ENCODE measurements at regions not wholly inside any gene's neighbourhood (a gene's known extent, or its start where the extent isn't known, plus 50 kb on each side); places are given as distances from the start of the nearest gene placed in this dataset.
A peak's percentile ranks its signal among the peaks of the same experiment; 100 is the strongest.

DNA sequence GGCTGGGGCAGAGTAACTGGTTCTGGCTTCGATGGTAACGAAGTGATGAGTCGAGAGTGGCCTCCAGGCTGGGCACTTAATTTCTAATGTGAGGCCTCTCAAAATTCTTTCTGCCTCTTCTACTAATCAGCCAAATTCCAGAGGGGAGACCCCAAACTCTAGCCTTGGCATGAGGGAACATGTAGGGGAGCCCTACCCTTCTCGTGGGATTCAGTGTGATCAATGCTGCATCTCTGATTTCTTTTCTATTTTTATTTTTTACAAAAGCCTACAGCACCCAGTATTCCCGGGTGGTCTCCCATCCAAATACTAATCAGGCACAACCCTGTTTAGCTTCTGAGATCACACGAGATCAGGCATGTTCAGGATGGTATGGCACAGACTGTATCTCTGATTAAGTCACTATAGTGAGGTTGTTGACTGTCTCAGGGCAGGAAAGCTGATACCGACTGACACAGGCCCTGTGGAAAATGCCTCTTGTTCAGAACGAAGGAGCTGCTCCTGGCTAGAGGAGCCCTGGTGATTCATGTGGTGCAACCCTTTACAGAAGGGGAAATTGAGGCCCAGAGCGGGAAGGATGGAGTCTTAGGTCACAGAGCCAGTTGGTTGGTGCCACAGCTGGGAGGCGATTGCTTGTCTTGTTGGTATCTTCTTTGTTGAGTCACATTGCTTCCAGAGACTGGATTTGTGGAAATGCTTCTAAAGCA is 126.3 kb upstream of the HS6ST1 start:
- intact Hi-C loops (cut with DNase I): loop anchor here (5.0 kb wide), 1 partner anchor 63 kb away; no protein-coding TSS in a partner anchor
- DNase-seq (ENCODE audit: low spot score): peak; percentile 26

DNA sequence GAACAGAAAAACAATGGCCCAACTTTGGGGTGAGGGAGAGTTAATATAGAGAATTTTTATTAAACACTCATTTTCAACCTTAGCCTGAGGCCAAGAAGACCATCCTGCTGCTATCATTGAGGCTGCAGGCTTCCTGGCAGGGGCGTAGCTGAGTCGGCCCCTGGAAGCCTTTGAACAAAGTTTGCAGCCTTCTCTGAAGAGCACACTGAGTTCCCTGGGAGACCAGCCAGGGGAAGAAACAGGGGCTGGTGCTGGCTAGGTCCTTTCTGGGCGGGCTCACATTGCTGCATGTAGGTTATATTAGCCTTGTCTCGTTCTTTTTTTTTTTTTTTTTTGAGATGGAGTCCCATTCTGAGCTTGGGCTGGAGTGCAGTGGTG is 126.8 kb upstream of the HS6ST1 start:
- intact Hi-C loops (cut with DNase I): no loop called here
- peak; percentile 41 for DNase-seq (ENCODE audit: low spot score)

DNA sequence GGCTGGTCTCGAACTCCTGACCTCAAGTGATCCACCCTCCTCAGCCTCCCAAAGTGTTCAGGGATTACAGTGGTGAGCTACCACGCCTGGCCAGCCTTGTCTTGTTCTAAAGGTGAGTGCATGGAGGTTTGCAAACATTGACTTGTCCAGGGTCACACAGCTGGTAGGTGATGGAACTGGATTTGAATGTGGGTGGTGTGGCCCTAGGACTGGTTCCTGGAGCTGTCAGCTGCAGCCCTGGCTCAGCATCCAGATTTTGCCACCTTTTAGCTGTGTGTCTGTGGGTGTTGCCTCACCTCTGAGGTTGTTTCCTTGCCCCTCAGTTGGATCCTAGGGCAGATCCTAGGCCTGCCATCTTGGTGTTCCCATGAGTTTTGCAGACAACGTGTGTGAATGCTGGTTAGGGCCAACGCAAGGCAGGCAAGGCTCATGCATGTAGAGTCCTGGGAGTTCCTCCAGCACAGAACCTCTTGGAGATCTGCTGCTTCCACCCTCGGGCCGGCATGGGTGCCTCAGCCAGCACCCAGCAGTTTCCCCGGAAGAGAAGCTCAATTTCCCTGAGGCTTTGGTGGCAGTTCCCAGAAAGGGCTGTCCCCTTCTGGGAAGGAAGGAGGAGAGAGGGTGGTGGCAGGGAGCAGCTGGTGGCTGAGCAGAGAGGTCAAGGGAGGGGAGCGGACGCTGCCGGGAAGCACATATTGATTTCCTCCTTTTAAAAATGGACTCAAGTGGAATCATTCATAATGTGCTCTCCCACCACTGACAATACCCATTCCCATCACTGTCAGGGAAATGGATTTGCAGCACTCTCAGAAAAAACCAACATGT is 127.6 kb upstream of the HS6ST1 start:
- intact Hi-C loops (cut with DNase I): no loop called here
- DNase-seq (ENCODE audit: low spot score): peak; percentile 67

DNA sequence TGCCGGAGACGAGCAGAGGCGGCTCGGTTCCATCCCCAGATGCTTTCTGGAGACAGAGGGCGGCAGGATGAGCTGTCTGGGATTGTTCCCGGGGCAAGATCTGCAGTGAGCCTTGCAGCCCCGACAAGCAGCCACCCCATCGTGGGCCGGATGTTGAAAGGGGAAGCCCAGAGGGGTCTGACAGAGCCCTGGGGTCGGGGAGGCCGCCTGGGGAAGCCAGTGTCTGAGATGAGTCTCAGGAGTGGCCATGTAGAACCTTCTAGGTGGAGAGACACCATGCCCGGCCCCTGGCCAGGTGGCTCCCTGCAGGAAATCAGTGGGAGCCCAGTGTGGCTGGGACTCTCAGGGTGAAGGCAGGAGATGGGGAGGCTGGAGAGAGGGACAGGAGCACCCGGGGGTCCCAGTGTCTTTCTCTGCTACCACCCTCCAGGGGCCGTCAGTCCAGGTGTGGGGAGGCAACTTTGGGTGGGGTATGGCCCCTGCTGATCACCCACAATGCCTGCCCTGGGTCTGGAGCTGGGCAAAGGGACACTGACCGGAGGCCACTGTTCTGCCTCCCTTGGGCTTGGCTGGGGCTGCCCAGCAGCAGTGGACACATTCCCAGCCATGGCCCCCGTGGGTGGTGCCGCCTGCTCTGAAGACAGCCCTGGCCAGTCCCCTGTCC is 128.3 kb upstream of the HS6ST1 start:
- intact Hi-C loops (cut with DNase I): no loop called here
- peak; percentile 62 for DNase-seq (ENCODE audit: low spot score)

DNA sequence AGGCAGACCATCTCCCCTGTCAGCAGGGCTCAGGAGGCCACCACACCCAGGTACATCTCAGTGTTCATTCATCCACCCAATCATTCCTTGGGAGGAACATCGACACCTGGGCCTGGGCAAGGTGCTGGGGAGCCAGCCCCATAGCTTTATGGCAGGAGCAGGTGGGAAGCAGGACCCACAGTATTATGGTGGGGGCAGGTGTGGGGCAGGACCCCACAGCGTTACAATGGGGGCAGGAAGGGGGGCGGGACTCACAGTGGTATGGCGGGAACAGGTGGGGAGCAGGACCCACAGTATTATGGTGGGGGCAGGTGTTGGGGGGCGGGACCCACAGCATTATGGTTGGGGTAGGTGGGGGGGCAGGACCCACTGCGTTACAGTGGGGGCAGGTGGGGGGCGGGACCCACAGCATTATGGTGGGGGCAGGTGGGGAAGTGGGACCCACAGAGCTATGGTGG is 128.9 kb upstream of the HS6ST1 start:
- no peak for DNase-seq (ENCODE audit: low spot score)
- intact Hi-C loops (cut with DNase I): no loop called here

DNA sequence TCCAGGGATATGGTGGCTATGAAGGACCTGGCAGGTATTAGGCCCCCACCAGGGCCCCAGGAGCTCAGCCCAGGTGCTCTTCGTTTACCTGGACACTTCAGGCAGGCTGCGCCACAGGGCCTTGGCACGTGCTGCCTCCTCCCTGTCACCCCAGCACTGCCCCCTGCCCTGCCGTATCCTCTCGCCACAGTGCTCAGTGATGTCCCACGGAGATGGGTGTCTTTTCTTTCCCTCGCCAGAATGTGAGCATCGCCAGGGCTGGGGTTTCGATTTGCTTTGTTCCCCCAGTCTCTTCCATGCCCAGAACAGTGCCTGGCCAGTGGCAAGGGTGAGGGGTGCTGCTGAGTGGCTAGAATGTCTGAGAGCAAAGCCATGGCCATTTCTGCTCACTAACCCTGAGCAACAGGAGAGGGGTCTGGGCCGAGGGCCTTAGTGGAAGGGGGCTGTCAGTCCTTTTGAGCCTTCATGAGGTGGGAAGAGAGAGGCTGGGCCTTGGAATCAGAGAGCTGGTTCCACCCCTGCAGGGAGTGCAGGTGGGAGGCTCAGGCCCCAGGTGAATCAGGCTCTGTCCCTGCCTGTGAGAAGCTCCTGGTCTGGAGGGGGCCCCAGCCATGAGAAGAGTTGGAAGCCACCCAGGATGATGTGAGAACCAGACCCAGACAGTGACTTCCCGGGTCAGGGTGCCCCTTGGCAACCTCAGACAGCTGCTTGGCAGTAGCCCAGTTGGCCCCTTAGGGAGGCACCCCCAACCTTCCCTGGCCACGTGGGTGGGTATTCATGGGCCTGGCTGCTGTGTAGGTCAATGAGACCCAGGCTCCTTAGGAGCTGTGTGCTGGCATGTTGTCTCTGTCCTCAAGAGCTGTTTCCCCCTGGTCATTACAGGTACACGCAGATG is 129.9 kb upstream of the HS6ST1 start:
- DNase-seq (ENCODE audit: low spot score): peak; percentile 73
- intact Hi-C loops (cut with DNase I): no loop called here

DNA sequence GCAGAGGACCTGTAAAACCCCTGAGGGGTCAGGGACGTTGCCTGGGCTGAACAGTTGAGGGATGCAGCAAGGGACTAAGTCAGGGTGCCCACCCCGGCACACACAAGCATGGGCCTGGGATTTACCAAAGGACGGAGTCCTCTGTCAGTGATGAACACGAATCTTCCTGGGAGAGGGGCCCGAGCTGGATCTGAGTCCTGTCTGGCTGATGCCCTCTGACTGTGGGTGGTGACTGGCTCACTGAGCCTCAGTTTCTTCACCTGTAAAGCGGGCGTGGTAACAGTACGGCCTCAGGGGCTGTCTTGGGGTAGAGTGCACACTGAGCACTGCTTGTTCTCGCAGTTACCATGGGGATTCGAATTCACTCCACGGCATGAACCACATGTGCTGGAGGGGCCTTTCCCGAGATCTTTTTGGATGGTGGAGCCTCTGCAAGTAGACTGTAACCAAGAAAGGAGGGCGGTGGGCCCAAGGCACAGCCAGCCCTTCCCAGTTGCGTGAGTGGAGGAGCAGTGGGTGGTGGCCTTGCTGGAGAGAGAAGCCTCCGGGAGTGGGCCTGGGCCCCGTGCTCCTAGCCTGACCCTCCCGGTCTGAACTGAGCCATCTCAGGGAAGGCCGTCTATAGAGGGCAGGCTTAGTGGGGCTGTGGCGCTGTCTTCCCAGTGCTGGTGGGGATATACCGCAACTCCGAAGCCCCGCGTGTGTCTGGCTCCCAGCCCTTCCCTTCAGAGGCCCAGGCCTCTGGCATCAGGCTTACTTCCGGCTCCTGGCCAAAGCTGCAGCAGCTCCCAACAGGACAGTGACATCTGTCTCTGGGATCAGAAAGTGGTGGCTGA is 130.8 kb upstream of the HS6ST1 start:
- intact Hi-C loops (cut with DNase I): no loop called here
- peak; percentile 66 for DNase-seq (ENCODE audit: low spot score)

DNA sequence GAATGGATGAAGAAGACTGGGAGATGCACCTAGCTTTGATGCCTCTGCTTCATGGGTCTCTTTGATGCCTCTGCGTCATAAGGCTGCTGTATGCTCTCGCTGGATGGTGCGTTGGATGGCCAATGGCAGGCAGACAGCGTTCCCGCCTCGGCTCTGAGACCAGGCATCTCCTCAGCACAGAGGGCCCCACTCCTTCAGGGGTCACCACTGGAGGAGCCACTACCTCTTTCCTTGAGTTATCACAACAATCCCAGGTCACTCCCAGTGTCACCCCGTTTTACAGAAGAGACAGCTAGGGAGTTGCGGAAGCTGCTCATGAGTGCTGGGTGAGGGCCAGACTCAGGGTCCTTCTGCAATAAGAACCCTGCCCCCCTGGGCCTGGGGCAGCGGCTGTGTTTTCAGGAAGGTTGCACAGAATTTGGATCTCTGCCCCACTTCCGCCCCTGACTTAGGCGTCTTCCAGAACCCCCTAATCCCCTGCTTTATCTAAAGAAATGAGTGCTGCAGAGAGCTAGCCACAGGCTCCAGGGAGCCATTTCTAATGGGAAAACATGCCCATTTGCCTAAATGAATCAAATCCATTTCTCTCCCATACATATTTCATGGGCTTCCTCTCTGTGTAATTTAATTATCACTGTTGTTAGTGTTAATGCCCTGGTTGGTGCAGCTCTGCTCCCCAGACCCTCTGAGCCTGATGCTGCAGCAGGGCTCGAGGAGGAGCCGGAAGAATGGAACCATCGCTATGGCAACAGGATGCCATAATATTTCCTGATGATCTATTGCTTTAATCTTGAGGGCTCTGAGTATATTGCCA is 131.8 kb upstream of the HS6ST1 start:
- DNase-seq (ENCODE audit: low spot score): peak; percentile 68
- intact Hi-C loops (cut with DNase I): no loop called here

DNA sequence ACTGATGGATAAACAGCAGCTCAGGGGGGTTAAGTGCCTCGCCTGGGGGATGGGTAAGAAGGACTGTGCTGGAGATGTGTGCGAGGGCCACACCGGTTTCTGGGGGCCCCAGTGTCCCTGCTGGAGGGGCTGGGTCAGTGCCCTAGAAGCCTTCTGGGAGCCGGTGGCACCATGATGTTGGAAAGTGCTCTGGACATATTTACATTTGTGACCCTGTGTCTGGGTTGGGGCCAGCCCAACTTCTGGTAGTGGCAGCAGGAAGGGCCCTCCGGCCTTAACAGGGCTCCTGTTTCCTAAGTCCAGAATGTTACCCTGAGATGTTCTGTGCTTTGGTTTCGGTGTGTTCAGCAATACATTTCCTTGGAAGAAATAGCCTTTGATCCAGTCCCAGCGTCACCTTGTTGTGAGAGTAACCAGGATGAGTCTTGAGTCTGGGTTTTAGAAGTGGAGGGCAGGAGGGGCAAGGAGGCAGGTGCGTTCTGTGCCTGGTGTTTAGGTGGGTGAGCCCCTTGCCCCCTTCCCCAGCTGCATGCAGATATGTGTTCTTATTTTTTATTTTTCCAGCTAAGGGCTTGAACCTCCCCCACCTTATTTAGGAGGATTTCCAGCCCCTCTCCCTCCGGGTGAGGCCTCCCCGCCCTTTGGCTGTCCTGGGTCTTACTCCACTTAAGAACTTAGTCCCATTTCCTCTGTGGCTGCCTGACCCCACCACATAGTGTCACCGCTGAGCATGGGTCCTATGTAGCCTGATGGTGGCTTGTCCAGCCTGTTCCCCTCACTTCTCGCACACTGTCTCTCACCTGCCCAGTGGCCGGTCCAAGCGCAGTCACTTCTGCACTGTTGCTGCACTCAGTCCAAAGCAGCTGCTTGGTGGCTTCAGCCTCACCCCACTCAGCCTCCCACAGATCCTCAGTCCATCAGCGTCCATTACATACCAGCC is 132.7 kb upstream of the HS6ST1 start:
- intact Hi-C loops (cut with DNase I): no loop called here

DNA sequence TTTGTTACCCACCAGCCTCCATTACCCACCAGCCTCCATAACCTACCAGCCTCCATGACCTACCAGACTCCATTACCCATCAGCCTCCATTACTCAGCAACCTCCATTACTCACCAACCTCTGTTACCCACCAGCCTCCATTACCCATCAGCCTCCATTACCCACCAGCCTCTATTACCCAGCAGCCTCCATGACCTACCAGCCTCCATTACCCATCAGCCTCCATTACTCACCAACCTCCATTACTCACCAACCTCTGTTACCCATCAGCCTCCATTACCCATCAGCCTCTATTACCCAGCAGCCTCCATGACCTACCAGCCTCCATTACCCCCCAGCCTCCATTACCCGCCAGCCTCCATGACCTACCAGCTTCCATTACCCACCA is 133.3 kb upstream of the HS6ST1 start:
- peak; percentile 20 for DNase-seq (ENCODE audit: low spot score)
- intact Hi-C loops (cut with DNase I): no loop called here

More for the DNA sequence above, 132.7 kb upstream of the HS6ST1 start:
- DNase-seq (ENCODE audit: low spot score): peak; percentile 68

DNA sequence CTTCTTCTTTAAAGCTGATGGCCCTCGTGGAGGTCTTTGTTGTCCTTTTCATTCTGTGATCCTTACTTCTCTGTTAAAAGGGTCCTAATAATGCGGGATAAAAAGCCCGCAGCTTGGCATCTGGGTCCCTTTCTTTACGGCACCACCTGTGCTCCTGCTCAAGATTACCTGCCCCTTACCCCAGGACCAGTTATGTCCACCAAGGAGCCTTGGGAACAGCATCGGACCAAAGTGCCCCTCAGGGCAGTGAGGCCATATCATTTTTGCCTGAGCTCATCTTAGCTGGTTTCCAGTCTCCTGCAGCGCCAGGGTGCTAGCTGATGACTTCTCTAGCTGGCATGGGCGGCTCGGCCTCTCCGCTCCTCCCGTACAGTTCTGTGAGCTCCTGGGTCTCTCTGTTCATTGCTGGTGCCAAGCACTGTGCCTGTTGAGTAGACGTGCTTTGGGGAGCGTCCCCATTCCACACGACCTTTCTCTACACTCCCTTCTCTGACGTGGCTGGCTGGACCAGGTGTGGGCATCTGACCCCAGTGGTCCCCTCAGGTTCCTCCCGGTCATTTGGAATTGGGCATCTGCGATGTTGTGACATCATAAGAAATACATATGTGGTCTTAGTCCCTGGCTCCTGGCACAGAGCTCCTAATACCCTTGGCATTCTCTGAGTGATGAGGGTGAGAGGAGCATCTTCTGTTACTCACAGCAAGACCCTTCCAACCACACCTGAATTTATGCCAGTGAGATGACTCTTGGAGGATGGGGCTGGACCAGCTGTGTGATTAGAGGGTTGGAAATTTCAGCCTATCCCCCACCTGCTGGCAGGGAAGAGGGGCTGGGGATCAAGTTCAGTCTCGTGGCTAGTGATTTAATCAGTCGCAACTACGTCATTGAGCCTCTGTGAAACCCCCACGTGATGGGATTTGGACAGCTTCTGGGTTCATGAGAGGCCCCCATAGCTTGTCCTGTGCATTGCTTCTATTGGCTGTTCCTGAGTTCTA is 134.2 kb upstream of the HS6ST1 start:
- intact Hi-C loops (cut with DNase I): no loop called here
- peak; percentile 33 for DNase-seq (ENCODE audit: low spot score)

DNA sequence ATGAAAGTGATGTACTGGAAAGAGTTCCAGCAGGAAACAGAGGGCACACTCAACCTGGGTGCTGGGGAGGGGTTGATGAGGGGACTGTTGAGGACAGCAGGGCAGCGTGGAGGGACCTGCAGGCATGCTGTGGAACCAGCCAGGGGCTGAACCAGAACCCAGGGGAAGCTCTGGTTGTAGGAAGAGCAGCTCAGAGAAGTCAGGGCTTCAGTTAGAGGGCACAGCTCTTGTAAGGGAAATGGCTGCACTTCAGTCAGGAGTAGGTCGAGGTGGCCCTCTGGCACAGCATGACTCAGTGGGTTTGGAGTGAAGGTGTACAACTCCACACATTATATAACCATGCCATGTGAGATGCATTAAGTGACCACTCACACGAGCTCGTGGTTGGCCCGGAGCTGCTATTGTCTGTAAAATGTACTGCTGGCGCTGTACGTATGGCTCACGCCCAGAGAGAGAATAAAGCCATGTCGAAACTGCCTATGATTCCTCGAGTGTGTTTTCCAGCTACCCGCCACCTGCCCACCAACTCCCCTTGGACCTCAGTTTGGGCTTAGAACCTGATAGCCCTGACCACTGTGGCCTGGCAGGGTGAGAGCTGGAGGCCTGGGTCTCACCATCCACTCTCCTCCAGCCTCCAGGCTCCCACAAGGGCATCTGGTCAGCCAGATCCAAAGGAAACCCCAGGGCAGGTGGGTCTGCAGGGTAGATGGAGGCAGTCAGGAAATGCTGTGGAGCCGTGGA is 136.5 kb upstream of the HS6ST1 start:
- peak; percentile 33 for DNase-seq (ENCODE audit: low spot score)
- intact Hi-C loops (cut with DNase I): no loop called here

DNA sequence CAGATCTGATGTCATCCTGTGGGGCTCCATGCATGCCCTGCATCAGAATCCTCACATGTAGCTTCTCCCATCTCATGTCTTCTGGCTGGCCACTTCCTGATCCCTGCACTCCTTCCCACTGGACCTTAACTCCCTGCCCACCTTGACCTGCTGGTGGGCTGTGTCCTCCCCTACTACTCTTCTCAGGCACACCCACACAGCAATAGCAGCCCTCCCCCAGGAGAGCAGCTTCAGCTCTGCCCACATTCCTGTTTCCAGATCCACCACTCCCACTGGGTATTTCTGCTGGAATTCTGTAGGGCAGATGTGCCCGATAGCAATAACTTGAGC is 137.0 kb upstream of the HS6ST1 start:
- DNase-seq (ENCODE audit: low spot score): peak; percentile 68
- intact Hi-C loops (cut with DNase I): no loop called here

DNA sequence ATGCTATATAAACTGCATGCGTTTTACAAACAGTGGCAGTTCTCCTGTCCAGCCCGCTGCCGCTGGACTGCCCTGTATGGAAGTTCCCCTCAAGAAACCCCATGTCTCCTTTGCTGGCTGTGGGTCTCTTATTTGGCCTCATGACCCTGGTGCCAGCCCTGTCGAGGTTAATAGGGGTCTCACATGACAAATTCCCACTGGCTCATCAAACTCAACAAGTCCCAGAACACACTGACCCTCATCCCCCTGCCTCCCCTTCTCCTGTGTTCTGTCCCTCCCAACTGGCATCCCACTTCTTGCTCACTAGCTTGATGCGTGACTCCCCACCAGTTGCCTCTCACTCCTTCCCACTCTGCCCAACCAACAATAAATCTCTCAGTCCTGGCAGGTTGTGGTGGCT is 137.6 kb upstream of the HS6ST1 start:
- intact Hi-C loops (cut with DNase I): no loop called here
- peak; percentile 41 for DNase-seq (ENCODE audit: low spot score)

DNA sequence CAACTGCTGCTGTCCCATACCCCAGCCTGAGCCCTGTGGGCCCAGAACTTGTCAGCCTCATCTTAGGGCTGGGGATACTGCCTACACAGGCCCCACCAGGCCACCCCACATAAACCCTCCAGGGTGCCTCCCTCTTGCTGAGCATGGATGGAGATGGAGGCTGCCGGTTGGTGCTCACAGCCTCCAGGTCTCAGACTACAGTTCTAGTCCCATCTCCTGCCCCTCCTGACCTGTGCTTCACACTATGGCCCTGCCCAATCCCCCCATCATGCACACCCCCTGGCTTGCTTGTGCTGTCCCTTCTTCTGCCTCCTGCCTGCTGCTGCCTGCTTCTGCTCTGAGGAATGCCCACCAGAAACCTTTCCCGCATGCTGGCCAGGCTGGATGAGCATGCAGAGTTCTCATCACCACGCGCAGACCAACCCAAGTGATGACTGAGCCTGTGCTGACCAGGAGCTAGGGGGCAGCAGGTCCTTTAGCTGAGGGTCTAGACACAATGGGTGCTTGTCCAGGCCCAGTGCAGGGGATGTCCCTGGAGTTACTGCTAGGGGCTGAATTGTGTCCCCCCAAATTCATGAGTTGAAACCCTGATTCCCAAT is 138.4 kb upstream of the HS6ST1 start:
- intact Hi-C loops (cut with DNase I): no loop called here

More for the DNA sequence above, 138.4 kb upstream of the HS6ST1 start:
- peak; percentile 69 for DNase-seq (ENCODE audit: low spot score)
